ENCODE measurements at regions not wholly inside any gene's neighbourhood (a gene's known extent, or its start where the extent isn't known, plus 50 kb on each side); places are given as distances from the start of the nearest gene placed in this dataset.

- CTCF ChIA-PET, result no interaction called here
- intact Hi-C loops (cut with micrococcal nuclease), result no loop called here
Measured at GRCh38 chr1:157217486-157217885, 79.3 kb upstream of the ETV3 start.

More at GRCh38 chr1:157217486-157217885, 79.3 kb upstream of the ETV3 start:
- no peak overlapping the region for H2AFZ ChIP-seq (ENCODE audit: low read depth, low read length)
- H3K4me1 ChIP-seq (ENCODE audit: control insufficient read depth, extremely low read depth, insufficient read depth, low read length), result no peaks in the 10 kb centered on the region
- POLR2A ChIA-PET, result no interaction called here
- no peak overlapping the region for H3K27ac ChIP-seq (ENCODE audit: insufficient read depth, low read depth, low read length)
- H3K27me3 ChIP-seq (ENCODE audit: control insufficient read depth in 2 of 2, insufficient read depth in 2 of 2, low read length in 2 of 2), result peaks cover 0 to 2% of the 10 kb centered on the region in 2 experiments
- H3K79me2 ChIP-seq (ENCODE audit: control insufficient read depth, insufficient read depth, low read length), result no peaks in the 10 kb centered on the region
- BruUV-seq (replicated peaks), result no TSS peak
- no peaks in the 10 kb centered on the region for H3K9me3 ChIP-seq (replicated peaks; ENCODE audit: control insufficient read depth, insufficient read depth, low read length)
- H3K36me3 ChIP-seq (ENCODE audit: control insufficient read depth in 2 of 2, extremely low read depth in 1 of 2, insufficient read depth in 2 of 2, low read length in 2 of 2), result no peaks in the 10 kb centered on the region
- H3K9me1 ChIP-seq (replicated peaks; ENCODE audit: control insufficient read depth, extremely low read depth, insufficient read depth, low read length), result no peaks in the 10 kb centered on the region
- H3K4me3 ChIP-seq (replicated peaks in 1 of 3; ENCODE audit: insufficient read depth in 1 of 3, low read depth in 1 of 3, low read length in 3 of 3), result no peak overlapping the region
- dilution Hi-C loops (cut with MboI; ENCODE audit: extremely low pct_ligation_motif_present, low sequenced_read_pairs), result loop anchor here (25.0 kb wide), 1 partner anchor 145 kb away; no protein-coding TSS in a partner anchor
- FAIRE-seq, result no peak
- DNase-seq (ENCODE audit: low read depth, low spot score), result no peak
- no peak overlapping the region for H3K4me2 ChIP-seq (ENCODE audit: insufficient read depth, low read length)
- TF ChIP-seq JUN (IDR thresholded peaks at IDR 0.05; ENCODE audit: borderline replicate concordance, insufficient read depth, insufficient read length, low read depth) (no peak), MYC (IDR thresholded peaks at IDR 0.05; ENCODE audit: low read depth, low read length) (no peak), POLR2AphosphoS5 (IDR thresholded peaks at IDR 0.05; ENCODE audit: insufficient read depth, low read depth, low read length) (no peak), MAX (IDR thresholded peaks at IDR 0.05; ENCODE audit: insufficient read depth, insufficient read length) (no peak), FOS (IDR thresholded peaks at IDR 0.05; ENCODE audit: borderline replicate concordance, insufficient read depth, low read length) (no peak), POLR2A (IDR thresholded peaks at IDR 0.05; ENCODE audit: low read depth, low read length) (no peak), CTCF (IDR thresholded peaks at IDR 0.05; ENCODE audit: extremely low read depth in 1 of 2, insufficient read depth in 1 of 2, low read depth in 1 of 2, low read length in 2 of 2) (no peak), GATA2 (IDR thresholded peaks at IDR 0.05; ENCODE audit: insufficient read depth, insufficient read length, low read depth, low read length) (no peak), EZH2 (IDR thresholded peaks at IDR 0.05; ENCODE audit: borderline replicate concordance, low read depth, low read length, severe bottlenecking) (no peak)
- no peaks in the 10 kb centered on the region for H4K20me1 ChIP-seq (replicated peaks; ENCODE audit: control insufficient read depth, extremely low read depth, insufficient read depth, low read length)
- H3K9ac ChIP-seq (replicated peaks; ENCODE audit: extremely low read depth, insufficient read depth, low read length), result no peak overlapping the region

All from endothelial cell of umbilical vein (primary cell).